Kidney capillary endothelial cell (primary cell): ENCODE measurements at regions not wholly inside any gene's neighbourhood (a gene's known extent, or its start where the extent isn't known, plus 50 kb on each side); places are given as distances from the start of the nearest gene placed in this dataset.

ENCODE experiments used
- DNase-seq: peaks from one replicate; pipeline ENCODE4 v3.0.0-alpha.2; 2018; ENCODE audit warnings: low spot score

GRCh38 chrX:147119088-147119487 lies 304.5 kb upstream of the CXorf51A start:
- no peak for DNase-seq

DNA sequence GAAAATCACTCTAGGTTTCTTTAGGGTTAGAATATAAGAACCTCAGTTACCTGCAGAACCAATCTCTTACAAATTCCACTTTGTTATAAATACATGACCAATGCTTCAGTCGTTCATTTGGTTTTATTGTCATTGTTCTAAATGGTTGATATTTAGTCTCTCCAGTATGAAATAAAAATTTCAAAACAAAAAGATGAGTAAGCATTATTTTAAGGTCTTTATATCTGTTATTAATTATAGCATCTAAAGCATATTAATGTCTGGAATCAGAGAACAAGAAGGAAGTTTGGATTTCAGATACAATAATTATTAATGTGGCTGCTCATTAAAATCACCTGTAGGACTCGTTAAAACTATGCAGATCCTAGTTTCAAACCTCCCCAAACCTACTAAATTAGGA lies 265.4 kb upstream of the CXorf51A start:
- no peak for DNase-seq

DNA sequence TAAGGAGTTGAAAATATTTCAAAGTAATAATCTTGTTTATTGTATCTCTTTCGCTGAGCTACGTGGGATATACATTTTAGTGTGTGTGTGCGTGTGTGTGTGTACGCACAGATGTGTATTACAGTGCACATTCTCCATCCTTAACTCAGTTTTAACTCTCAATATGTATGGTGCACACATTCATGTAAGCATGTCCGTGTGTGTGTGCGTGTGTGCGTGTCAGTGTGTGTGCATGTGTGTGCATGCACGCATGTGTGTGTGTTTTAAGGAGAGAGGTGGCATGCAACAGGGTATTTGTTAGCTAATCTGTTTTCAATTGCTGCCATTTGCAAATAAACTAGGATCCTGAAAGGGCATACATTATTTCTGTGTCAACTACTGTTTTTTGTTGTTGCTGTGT lies 264.9 kb upstream of the CXorf51A start:
- DNase-seq = no peak

DNA sequence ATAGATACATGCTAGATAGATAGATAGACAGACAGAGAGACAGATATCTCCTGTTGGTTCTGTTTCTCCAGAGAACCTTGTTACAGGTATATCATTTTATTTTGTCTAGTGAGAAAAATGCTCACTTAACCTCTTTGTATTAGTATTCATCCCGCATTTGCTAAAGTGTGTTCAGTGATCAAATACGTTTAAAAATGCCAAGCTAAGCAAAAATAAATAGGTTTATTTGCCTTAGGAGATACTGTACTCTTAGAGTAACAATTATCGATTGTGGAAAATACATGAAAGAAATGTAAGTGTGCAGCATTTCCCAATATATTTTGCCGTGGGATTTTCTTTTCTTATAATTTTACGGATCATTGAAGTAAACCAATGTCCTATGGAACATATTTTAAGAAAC lies 262.9 kb upstream of the CXorf51A start:
- no peak for DNase-seq

- no peak for DNase-seq
Observed at GRCh38 chrX:147072747-147073146, 258.2 kb upstream of the CXorf51A start.

- DNase-seq = peak; percentile 77
Observed at GRCh38 chrX:147069926-147070325, 255.4 kb upstream of the CXorf51A start.
